ENCODE measurements at regions not wholly inside any gene's neighbourhood (a gene's known extent, or its start where the extent isn't known, plus 50 kb on each side); places are given as distances from the start of the nearest gene placed in this dataset.
"Not testable (repeated sequence)": the region's sequence is repeated elsewhere in the genome, so short reads cannot be mapped to it uniquely, and the experiment has no call there.

DNA sequence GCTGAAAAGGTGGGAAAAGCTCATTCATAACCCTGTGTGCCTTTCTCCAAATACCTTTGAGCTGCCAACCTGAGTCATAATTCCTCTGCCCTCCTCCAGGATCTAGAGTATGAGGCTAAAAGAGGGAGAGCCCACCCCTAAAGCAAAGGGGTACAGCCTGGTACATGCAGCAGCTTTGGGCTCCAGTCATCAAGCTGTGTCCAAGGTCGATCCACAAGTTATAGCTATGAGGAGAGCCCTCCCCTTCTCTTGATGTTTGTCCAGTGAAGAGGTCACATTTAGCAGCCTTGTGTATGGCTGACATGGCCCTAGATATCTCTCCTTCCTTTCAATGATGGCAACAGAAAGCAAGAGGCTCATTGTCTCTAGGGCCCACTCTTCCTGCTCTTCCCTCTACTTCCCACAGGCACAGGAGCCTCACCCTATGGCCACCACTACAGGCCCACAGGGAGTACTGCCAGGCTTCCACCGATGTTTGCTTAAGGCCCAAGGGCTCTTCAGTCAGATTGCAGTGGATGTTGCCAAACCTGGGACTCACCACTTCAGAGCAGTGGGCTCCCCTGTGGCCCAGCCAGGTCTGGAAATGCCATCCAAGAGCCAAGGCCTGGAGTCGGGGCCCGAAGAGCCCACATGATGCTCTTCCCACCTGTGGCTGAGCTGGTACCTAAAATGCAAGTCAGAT lies 176.8 kb downstream of the CD83 start:
- H3K9ac ChIP-seq (ENCODE audit: low read length): no peak overlapping the region
- no peaks in the 10 kb centered on the region for H3K27me3 ChIP-seq (ENCODE audit: low read length)
- no peak overlapping the region for H2AFZ ChIP-seq (ENCODE audit: low read depth, low read length, severe bottlenecking)
- no peaks in the 10 kb centered on the region for H3K9me2 ChIP-seq (replicated peaks; ENCODE audit: insufficient read depth, low read length)
- H3K27ac ChIP-seq (ENCODE audit: low read depth, low read length): no peak overlapping the region
- H3K4me3 ChIP-seq (ENCODE audit: insufficient read depth, low read length, poor library complexity, severe bottlenecking): no peak overlapping the region
- TF ChIP-seq, protein P1, sequence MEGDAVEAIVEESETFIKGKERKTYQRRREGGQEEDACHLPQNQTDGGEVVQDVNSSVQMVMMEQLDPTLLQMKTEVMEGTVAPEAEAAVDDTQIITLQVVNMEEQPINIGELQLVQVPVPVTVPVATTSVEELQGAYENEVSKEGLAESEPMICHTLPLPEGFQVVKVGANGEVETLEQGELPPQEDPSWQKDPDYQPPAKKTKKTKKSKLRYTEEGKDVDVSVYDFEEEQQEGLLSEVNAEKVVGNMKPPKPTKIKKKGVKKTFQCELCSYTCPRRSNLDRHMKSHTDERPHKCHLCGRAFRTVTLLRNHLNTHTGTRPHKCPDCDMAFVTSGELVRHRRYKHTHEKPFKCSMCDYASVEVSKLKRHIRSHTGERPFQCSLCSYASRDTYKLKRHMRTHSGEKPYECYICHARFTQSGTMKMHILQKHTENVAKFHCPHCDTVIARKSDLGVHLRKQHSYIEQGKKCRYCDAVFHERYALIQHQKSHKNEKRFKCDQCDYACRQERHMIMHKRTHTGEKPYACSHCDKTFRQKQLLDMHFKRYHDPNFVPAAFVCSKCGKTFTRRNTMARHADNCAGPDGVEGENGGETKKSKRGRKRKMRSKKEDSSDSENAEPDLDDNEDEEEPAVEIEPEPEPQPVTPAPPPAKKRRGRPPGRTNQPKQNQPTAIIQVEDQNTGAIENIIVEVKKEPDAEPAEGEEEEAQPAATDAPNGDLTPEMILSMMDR (IDR thresholded peaks at IDR 0.05; ENCODE audit: insufficient read depth, low read length, poor library complexity, severe bottlenecking): no peak
- TF ChIP-seq EZH2phosphoT487 (conservative IDR thresholded peaks at IDR 0.05; ENCODE audit: low read length): no peak
- no peaks in the 10 kb centered on the region for H3F3A ChIP-seq (ENCODE audit: insufficient read depth)
- H3K79me2 ChIP-seq (ENCODE audit: insufficient read depth, low read length): no peaks in the 10 kb centered on the region
- no peak overlapping the region for H3K4me2 ChIP-seq (ENCODE audit: low read depth, low read length, poor library complexity, severe bottlenecking)
- H3K9me3 ChIP-seq (ENCODE audit: insufficient read depth, low read length): no peaks in the 10 kb centered on the region
- no peaks in the 10 kb centered on the region for H4K20me1 ChIP-seq (ENCODE audit: low read depth, low read length)
- H3K36me3 ChIP-seq (ENCODE audit: low read length): no peaks in the 10 kb centered on the region

DNA sequence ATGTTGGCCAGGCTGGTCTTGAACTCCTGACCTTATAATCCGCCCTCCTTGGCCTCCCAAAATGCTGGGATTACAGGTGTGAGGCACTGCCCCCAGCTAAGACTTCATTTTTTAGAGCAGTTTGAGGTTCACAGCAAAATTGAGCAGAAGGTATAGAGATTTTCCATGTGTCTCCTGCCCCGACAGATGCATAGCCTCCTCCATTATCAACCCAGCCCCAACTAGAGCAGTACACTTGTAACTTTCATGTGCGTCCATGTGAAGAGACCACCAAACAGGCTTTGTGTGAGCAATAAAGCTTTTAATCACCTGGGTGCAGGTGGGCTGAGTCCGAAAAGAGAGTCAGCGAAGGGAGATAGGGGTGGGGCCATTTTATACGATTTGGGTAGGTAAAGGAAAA lies 179.1 kb downstream of the CD83 start:
- H3K4me3 ChIP-seq (ENCODE audit: insufficient read depth, low read length, poor library complexity, severe bottlenecking); H4K20me1 ChIP-seq (ENCODE audit: low read depth, low read length); H3K36me3 ChIP-seq (ENCODE audit: low read length); H3K9me2 ChIP-seq (replicated peaks; ENCODE audit: insufficient read depth, low read length); H3K79me2 ChIP-seq (ENCODE audit: insufficient read depth, low read length); H3K27ac ChIP-seq (ENCODE audit: low read depth, low read length); H2AFZ ChIP-seq (ENCODE audit: low read depth, low read length, severe bottlenecking); H3K9ac ChIP-seq (ENCODE audit: low read length); H3K27me3 ChIP-seq (ENCODE audit: low read length); H3K9me3 ChIP-seq (ENCODE audit: insufficient read depth, low read length); H3K4me2 ChIP-seq (ENCODE audit: low read depth, low read length, poor library complexity, severe bottlenecking); H3F3A ChIP-seq (ENCODE audit: insufficient read depth): not testable (repeated sequence)

DNA sequence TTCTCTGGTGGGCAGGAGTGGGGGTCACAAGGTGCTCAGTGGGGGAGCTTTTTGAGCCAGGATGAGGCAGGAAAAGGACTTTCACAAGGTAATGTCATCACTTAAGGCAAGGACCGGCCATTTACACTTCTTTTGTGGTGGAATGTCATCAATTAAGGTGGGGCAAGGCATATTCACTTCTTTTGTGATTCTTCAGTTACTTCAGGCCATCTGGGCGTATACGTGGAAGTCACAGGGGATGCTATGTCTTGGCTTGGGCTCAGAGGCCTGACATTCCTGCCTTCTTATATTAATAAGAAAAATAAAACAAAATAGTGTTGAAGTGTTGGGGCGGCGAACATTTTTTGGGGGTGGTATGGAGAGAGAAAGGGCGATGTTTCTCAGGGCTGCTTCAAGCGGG lies 179.5 kb downstream of the CD83 start:
- not testable (repeated sequence) for H4K20me1 ChIP-seq (ENCODE audit: low read depth, low read length); H3K36me3 ChIP-seq (ENCODE audit: low read length); H3K9me2 ChIP-seq (replicated peaks; ENCODE audit: insufficient read depth, low read length); H3K9ac ChIP-seq (ENCODE audit: low read length); H2AFZ ChIP-seq (ENCODE audit: low read depth, low read length, severe bottlenecking); H3K4me2 ChIP-seq (ENCODE audit: low read depth, low read length, poor library complexity, severe bottlenecking); H3K4me3 ChIP-seq (ENCODE audit: insufficient read depth, low read length, poor library complexity, severe bottlenecking); H3F3A ChIP-seq (ENCODE audit: insufficient read depth); H3K79me2 ChIP-seq (ENCODE audit: insufficient read depth, low read length); H3K27me3 ChIP-seq (ENCODE audit: low read length); H3K27ac ChIP-seq (ENCODE audit: low read depth, low read length); H3K9me3 ChIP-seq (ENCODE audit: insufficient read depth, low read length)

DNA sequence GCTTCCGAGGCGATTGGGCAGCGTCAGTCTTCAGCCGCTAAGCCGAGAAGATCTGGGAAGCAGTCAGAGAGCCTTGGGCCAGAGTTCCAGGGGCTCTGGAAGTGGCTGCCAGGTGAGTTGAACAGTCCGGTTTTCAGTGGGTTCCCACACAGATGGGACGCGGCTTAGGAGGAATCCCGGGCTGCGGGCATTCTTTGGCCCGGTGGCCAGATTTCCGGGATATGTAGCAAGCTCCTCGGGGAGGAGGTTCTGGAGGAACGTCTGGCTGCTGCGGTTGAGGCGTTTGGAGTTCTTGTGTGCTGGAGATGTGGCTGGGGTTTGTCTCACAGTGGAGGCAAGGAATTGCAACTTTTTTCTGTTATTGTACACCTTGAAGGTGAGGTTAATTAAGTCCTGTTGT lies 182.6 kb downstream of the CD83 start:
- not testable (repeated sequence) for H3K27ac ChIP-seq (ENCODE audit: low read depth, low read length); H3K9me3 ChIP-seq (ENCODE audit: insufficient read depth, low read length); H3K9ac ChIP-seq (ENCODE audit: low read length)

DNA sequence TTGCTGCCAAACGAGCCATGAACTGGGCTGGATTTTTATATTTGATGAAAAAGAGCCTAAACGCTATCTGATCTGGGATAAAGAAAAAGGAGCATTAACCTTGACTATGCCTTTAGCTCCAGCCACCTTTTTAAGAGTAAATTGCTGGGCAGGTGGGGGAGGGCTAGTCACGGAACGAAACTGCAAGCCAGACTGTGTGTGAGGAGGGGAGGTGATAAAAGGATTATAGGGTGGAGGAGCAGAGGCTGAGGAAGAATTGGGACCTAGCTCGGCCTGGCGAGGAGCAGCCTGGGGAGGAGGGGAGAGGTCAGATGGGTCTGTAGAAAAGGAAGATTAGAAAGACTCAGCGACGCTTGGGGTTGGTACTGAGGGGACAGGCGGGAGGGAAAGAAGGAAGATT lies 183.1 kb downstream of the CD83 start:
- H3K36me3 ChIP-seq (ENCODE audit: low read length); H3K9ac ChIP-seq (ENCODE audit: low read length); H3F3A ChIP-seq (ENCODE audit: insufficient read depth); H4K20me1 ChIP-seq (ENCODE audit: low read depth, low read length); H3K27ac ChIP-seq (ENCODE audit: low read depth, low read length); H3K9me3 ChIP-seq (ENCODE audit: insufficient read depth, low read length); H3K27me3 ChIP-seq (ENCODE audit: low read length); H3K4me2 ChIP-seq (ENCODE audit: low read depth, low read length, poor library complexity, severe bottlenecking); H2AFZ ChIP-seq (ENCODE audit: low read depth, low read length, severe bottlenecking); H3K4me3 ChIP-seq (ENCODE audit: insufficient read depth, low read length, poor library complexity, severe bottlenecking); H3K9me2 ChIP-seq (replicated peaks; ENCODE audit: insufficient read depth, low read length); H3K79me2 ChIP-seq (ENCODE audit: insufficient read depth, low read length): not testable (repeated sequence)

More for the DNA sequence above, 182.6 kb downstream of the CD83 start:
- not testable (repeated sequence) for H2AFZ ChIP-seq (ENCODE audit: low read depth, low read length, severe bottlenecking); H3K79me2 ChIP-seq (ENCODE audit: insufficient read depth, low read length); H3F3A ChIP-seq (ENCODE audit: insufficient read depth); H3K4me2 ChIP-seq (ENCODE audit: low read depth, low read length, poor library complexity, severe bottlenecking); H3K36me3 ChIP-seq (ENCODE audit: low read length); H4K20me1 ChIP-seq (ENCODE audit: low read depth, low read length); H3K27me3 ChIP-seq (ENCODE audit: low read length); H3K4me3 ChIP-seq (ENCODE audit: insufficient read depth, low read length, poor library complexity, severe bottlenecking); H3K9me2 ChIP-seq (replicated peaks; ENCODE audit: insufficient read depth, low read length)

DNA sequence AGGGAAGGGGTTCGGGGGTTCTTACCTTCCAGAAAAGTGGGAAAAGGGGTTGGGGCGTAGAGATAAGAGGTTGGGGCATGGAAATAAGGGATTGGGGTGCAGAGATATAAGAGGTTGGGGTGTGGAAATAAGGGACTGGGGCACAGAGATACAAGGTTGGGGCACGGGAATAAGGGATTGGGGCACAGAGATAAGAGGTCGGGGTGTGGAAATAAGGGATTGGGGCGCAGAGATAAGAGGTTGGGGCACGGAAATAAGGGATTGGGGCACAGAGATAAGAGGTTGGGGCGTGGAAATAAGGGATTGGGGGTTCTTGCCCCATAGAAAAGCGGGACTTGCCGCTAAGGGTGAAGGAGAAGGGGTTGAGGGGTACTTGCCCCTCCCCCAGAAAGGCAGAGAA lies 183.9 kb downstream of the CD83 start:
- not testable (repeated sequence) for H3K9me2 ChIP-seq (replicated peaks; ENCODE audit: insufficient read depth, low read length); H3K9me3 ChIP-seq (ENCODE audit: insufficient read depth, low read length); H2AFZ ChIP-seq (ENCODE audit: low read depth, low read length, severe bottlenecking); H4K20me1 ChIP-seq (ENCODE audit: low read depth, low read length); H3K4me3 ChIP-seq (ENCODE audit: insufficient read depth, low read length, poor library complexity, severe bottlenecking); H3K9ac ChIP-seq (ENCODE audit: low read length); H3K27me3 ChIP-seq (ENCODE audit: low read length); H3K27ac ChIP-seq (ENCODE audit: low read depth, low read length); H3K36me3 ChIP-seq (ENCODE audit: low read length); H3K4me2 ChIP-seq (ENCODE audit: low read depth, low read length, poor library complexity, severe bottlenecking); H3F3A ChIP-seq (ENCODE audit: insufficient read depth); H3K79me2 ChIP-seq (ENCODE audit: insufficient read depth, low read length)
